Left renal cortex interstitium (tissue), 4 donors: ENCODE measurements at regions not wholly inside any gene's neighbourhood (a gene's known extent, or its start where the extent isn't known, plus 50 kb on each side); places are given as distances from the start of the nearest gene placed in this dataset.

ENCODE experiments used
- DNase-seq, 4 donors: peaks; one replicate each; pipeline ENCODE4 v3.0.0-alpha.2; 2013; ENCODE audit warnings: low read depth in 4 of 4, low spot score in 2 of 4, missing footprints in 1 of 4

- DNase-seq = no peak
These were observed 856.4 kb upstream of the ALCAM start for GRCh38 chr3:104510131-104510849.

- no peak for DNase-seq
These were observed 852.3 kb upstream of the ALCAM start for GRCh38 chr3:104514371-104514770.

DNA sequence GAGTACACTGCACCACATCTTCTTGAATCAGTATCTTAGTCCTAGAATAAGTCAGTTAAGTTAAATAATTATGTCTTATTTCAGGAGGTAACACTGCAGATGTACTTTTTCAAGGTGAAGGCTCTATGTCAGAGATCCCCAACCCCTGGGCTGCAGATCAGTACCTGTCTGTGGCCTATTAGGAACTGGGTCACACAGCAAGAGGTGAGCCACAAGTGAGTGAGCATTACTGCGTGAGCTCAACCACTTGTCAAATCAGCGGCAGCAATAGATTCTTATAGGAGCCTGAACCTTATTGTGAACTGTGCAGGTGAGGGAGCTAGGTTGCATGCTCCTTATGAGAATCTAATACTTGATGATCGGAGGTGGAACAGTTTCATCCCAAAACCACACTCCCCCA, 851.9 kb upstream of the ALCAM start:
- no peak for DNase-seq

- DNase-seq = no peak
These were observed 847.6 kb upstream of the ALCAM start for GRCh38 chr3:104519068-104519467.

DNA sequence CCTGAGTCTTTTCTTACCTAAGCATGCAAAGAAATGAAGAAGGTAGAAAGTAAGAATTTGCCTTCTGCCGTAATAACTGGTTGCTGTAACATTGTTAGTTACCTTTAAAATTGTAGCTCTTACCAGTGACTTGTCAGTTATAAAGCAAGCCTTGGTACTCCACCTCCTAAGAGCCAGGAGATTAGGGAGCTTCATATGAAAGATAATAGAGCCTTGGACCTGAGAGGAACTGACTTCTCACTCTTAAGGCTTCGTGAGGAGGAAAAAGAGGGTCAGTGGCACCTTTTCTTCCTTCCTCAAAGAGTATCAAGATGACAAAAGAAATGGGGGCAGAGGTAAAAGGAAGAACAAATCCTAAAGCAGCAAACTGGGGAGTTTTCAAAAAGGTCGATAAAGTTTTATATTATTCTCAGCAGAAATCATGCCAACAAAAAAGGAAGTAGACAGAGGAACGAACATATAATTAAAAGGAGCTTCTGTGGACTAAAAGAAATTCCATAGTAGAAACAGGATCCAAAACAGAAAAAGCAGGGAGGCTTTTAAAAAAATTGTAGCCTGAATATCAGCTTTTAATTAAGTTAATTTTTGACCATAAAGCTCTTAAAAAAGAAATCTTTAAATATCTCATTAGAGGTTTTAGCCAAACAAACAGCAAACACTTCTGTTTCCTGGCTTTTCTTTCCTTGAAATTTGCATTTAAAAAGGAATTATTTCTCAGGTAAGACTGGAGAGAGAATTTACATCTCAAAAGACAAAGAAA, 847.1 kb upstream of the ALCAM start:
- no peak for DNase-seq

DNA sequence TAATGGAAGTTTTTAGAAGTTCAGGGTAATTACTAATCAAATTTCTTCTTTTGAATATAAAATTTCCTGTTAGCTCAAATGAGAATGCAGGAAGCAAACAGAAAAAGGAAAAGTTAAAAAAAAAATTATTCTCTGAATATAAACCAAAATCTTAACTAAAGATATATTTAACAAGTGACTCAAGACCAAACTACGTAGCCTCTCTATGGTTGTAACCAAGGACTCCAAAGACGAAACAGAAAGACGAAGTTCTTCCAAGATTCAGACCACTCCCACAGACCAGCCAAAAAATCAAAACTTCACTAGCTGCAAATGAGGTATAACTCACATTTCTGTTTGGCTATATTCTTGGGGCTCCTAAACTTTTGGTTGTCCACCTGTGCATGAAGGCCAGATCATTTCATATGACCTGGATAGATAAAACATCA, 846.5 kb upstream of the ALCAM start:
- DNase-seq = no peak

- DNase-seq = no peak
These were observed 844.9 kb upstream of the ALCAM start for GRCh38 chr3:104521606-104522336.

DNA sequence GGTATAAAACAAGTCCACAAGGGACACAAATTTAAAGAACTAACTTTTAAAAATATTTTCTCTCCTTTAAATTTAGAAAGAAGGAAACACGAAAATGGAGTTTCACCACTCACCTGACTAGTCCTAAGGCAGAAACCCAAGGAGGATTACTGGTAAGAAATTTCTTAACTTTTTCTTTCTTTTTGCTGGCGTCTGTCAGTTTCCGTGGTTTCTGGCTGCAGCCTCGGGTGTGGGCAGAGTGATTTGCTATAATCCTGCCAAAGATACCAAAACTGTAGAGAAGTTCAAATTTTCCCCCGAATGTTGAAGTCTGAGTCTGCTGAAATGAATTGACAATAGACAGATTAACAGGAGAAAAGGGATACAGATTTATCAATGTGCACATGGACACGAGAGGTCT, 843.6 kb upstream of the ALCAM start:
- DNase-seq = no peak

DNA sequence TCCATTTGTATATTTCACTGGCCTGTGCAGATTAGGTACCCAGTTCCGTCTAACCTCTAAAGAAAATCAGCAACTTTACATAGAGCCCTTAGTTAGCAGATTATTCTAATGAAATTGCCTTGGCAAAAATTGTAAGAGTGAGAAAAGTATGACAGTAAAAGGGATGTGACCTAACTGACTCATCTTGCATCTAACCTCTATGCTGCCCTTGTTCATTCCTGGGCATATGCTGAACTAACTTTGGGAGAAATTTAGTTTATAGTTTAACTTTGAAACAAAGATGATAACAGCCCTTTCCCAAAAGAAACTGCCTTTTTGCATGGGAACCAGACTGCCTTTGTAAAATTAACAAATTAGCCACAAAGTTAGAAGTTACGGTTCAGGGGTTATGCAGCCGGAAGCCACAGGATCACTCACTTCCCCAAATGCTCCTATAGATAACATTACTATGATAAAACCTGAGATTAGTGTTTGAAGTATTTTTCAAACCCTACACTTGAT, 839.8 kb upstream of the ALCAM start:
- no peak for DNase-seq

- no peak for DNase-seq
These were observed 835.8 kb upstream of the ALCAM start for GRCh38 chr3:104530934-104531333.

- DNase-seq = no peak
These were observed 830.0 kb upstream of the ALCAM start for GRCh38 chr3:104536715-104537114.

DNA sequence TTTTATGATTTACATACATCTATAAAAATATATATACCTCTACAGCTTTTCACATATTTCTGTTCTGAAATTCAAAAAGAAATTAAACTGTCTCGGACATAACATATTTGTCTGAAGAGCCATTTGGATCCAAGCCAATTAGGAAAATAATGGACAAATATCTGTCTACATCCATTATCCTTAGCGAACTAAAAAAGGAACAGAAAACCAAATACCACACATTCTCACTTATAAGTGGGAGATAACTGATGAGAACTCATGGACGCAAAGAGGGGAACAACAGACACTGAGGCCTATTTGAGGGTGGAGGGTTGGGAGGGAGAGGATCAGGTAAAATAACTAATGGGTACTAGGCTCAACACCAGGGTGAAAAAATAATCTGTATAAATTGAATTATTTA, 829.4 kb upstream of the ALCAM start:
- DNase-seq = no peak

- no peak for DNase-seq
These were observed 820.4 kb upstream of the ALCAM start for GRCh38 chr3:104546301-104546700.

GRCh38 chr3:104547031-104547430, 819.7 kb upstream of the ALCAM start:
- DNase-seq = no peak

DNA sequence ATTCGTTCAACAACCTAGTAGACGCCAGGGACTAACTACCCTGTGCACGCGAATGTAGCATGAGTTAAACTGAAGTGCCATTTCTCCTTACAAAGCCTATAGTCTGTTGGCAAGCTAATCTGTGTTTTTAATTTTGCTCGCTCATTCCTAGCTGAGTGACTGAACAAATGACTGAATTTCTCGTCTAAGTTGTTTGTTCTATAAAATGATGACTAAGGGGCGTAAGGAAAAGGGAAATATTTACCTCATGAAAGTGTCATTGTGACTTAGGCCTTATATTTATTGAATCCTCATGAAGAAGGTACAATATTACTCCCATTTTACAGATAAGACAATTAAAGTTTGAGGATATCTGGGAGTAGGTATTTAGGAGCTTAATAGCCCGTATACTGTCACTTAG, 818.3 kb upstream of the ALCAM start:
- no peak for DNase-seq

GRCh38 chr3:104549099-104549714, 817.5 kb upstream of the ALCAM start:
- DNase-seq = no peak

DNA sequence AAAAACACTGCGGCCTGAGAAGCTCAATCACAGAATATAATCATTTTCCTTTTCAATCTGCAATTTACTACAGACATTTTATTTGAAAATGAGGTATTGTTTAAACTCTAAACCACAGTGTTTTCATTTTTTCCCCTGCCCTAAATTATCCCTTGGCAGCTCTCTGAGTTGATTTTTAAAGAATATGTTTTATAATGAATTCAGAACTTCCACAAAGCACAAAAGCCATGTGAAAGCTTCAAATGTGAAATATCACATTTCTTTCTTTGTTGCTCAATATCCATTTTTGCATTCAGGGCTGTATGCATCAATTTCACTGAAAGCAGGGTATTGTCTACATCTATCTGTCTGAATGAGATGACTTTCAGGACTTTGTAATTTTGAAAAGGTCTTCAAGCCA, 813.6 kb upstream of the ALCAM start:
- no peak for DNase-seq

DNA sequence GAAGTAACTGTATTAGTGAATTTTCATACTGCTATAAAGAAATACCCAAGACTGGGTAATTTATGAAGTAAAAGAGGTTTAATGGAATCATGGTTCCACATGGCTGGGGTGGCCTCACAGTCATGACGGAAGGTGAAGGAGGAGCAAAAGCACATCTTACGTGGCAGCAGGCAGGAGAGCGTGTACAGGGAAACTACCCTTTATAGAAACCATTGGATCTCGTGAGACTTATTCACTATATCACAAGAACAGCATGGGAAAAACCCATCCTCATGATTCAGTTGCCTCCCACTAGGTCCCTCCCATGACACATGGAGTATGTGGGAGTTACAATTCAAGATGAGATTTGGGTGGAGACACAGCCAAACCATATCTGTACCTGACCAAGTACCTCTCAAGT, 812.3 kb upstream of the ALCAM start:
- no peak for DNase-seq

DNA sequence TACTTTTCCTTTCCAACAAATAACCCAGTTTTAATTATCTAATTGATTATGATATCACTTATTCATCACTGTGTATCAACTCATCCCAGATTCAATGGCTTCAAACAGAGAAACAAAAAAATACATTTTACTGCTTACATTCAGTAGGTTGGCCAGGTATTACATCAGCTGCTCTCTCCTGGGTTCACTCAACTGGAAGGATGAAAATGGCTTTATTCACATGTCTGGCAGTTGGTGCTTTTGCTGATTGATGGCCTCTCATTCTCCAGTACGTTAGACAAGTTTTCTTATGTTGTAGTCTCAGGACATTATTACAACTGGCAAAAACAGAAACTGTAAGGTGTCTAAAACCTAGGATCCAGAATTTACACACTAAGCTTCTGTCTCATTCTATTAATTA, 811.0 kb upstream of the ALCAM start:
- DNase-seq = no peak

- no peak for DNase-seq
These were observed 810.2 kb upstream of the ALCAM start for GRCh38 chr3:104556372-104557078.
